GM12878 (cell line): ENCODE measurements at regions not wholly inside any gene's neighbourhood (a gene's known extent, or its start where the extent isn't known, plus 50 kb on each side); places are given as distances from the start of the nearest gene placed in this dataset.

Experiments
- ATAC-seq: fragments of 200-7000 bp; cut with Tn5 transposase; 3 replicates; pipeline ENCODE4 v1.9.1; 2020; ENCODE audit warnings: mild to moderate bottlenecking, moderate library complexity
- BruUV-seq: library from RNA; stranded (reverse); fragments of 400-500 nt; replicated peaks from 2 replicates; lab custom pipeline; 2021; lab: Mats Ljungman, UMichigan
- CTCF ChIA-PET: fragments of 300-600 bp; sonication (Branson Sonifier 250); formaldehyde crosslinking; extraction: SDS; loops from one replicate; lab custom pipeline; 2021; ENCODE audit warnings: inconsistent platforms; lab: Yijun Ruan, JAX
- POLR2A ChIA-PET: fragments of 350-600 bp; formaldehyde crosslinking; extraction: SDS; loops from one replicate; lab custom pipeline; 2021; ENCODE audit warnings: inconsistent platforms; lab: Charles Lee
- RAD21 ChIA-PET: fragments of 300-600 bp; sonication (Branson Sonifier 250); formaldehyde crosslinking; loops from one replicate; lab custom pipeline; 2023; ENCODE audit warnings: antibody characterized with exemption; ENCODE audit not compliant: unreplicated experiment; lab: Charles Lee
- SMC1A ChIA-PET: fragments of 300-600 bp; sonication (Branson Sonifier 250); formaldehyde crosslinking; loops from one replicate; lab custom pipeline; 2023; ENCODE audit not compliant: unreplicated experiment, uncharacterized antibody; lab: Charles Lee
- DNase-seq: peaks from one replicate; pipeline ENCODE4 v3.0.0-alpha.2; 2011; ENCODE audit warnings: low read depth, low spot score
- FAIRE-seq: peaks from 3 replicates; lab custom pipeline; 2011; peaks lifted over from hg19 to GRCh38; lab: Jason Lieb, UNC
- H2AFZ ChIP-seq: 2 replicates; pipeline ENCODE4 v1.6.0; 2011; ENCODE audit warnings: low read depth, low read length, control low read depth; ENCODE audit not compliant: control insufficient read depth
- H3K27ac ChIP-seq: 2 replicates; pipeline ENCODE4 v1.5.1; 2011; ENCODE audit warnings: control low read depth; ENCODE audit not compliant: control insufficient read depth, insufficient read depth
- H3K27me3 ChIP-seq, 2 experiments: replicated peaks in 1 of 2; 2 replicates each; pipeline versions ENCODE4 v1.6.0 to v1.6.1; 2011; ENCODE audit warnings: low read length in 1 of 2; ENCODE audit not compliant: control insufficient read depth in 2 of 2, insufficient read depth in 2 of 2
- H3K36me3 ChIP-seq, 2 experiments: 2 replicates each; pipeline ENCODE4 v1.5.1; 2011; ENCODE audit warnings: low read length in 1 of 2; ENCODE audit not compliant: control insufficient read depth in 2 of 2, insufficient read depth in 2 of 2
- H3K4me1 ChIP-seq: 2 replicates; pipeline ENCODE4 v1.6.1; 2011; ENCODE audit warnings: mild to moderate bottlenecking, low read length, moderate library complexity, mixed read lengths; ENCODE audit not compliant: control insufficient read depth, insufficient read depth
- H3K4me2 ChIP-seq: 2 replicates; pipeline ENCODE4 v1.6.0; 2011; ENCODE audit warnings: control low read depth; ENCODE audit not compliant: control insufficient read depth, insufficient read depth
- H3K4me3 ChIP-seq: fragments of 200-600 bp; sonication (generic); 2 replicates; pipeline ENCODE4 v1.5.1; 2016
- H3K79me2 ChIP-seq: 2 replicates; pipeline ENCODE4 v1.6.0; 2011; ENCODE audit warnings: low read length; ENCODE audit not compliant: control insufficient read depth, insufficient read depth
- H3K9ac ChIP-seq: 2 replicates; pipeline ENCODE4 v1.8.0; 2011; ENCODE audit warnings: low read length, control low read depth, mixed read lengths; ENCODE audit not compliant: control insufficient read depth, insufficient read depth
- H3K9me3 ChIP-seq: replicated peaks from 3 replicates; pipeline ENCODE4 v1.5.1; 2011; ENCODE audit warnings: mild to moderate bottlenecking, low read length; ENCODE audit not compliant: control insufficient read depth, insufficient read depth
- H4K20me1 ChIP-seq: 2 replicates; pipeline ENCODE4 v1.6.0; 2011; ENCODE audit not compliant: control insufficient read depth, insufficient read depth
- BACH1 ChIP-seq: fragments of 450-650 bp; IDR thresholded peaks from 2 replicates; pipeline ENCODE4 v1.6.1; 2017; ENCODE audit warnings: mild to moderate bottlenecking, borderline replicate concordance
- CBX5 ChIP-seq: sonication (generic); IDR thresholded peaks from 2 replicates; pipeline ENCODE4 v1.6.1; 2016; ENCODE audit warnings: low read depth, moderate library complexity, mild to moderate bottlenecking, inconsistent platforms
- DPF2 ChIP-seq: fragments of 450-650 bp; IDR thresholded peaks from 2 replicates; pipeline ENCODE4 v1.6.1; 2017; ENCODE audit warnings: mild to moderate bottlenecking
- EGR1 ChIP-seq, 2 experiments: IDR thresholded peaks; 1 replicate in 1 of 2; 2 replicates in 1 of 2; pipeline ENCODE4 v1.6.1; 2011 to 2012; ENCODE audit warnings: low read depth in 2 of 2, low read length in 2 of 2, borderline replicate concordance in 1 of 2, mild to moderate bottlenecking in 1 of 2, moderate library complexity in 1 of 2
- ELK1 ChIP-seq: IDR thresholded peaks from 2 replicates; pipeline ENCODE4 v1.6.1; 2012; ENCODE audit warnings: low read depth, low read length, improper control_type of control experiment
- EP300 ChIP-seq, 2 experiments: fragments of 150-350 bp in 1 of 2; IDR thresholded peaks; 2 replicates each; pipeline ENCODE4 v1.6.1; 2011 to 2012; ENCODE audit warnings: low read depth in 2 of 2, low read length in 2 of 2, borderline replicate concordance in 1 of 2, improper control_type of control experiment in 1 of 2, inconsistent platforms in 1 of 2; ENCODE audit not compliant: control insufficient read depth in 1 of 2
- ETV6 ChIP-seq, 2 experiments: fragments of 450-650 bp in 1 of 2; IDR thresholded peaks in 1 of 2; conservative IDR thresholded peaks in 1 of 2; 2 replicates each; pipeline ENCODE4 v1.6.1; 2014; ENCODE audit warnings: antibody characterized with exemption in 1 of 2, borderline replicate concordance in 1 of 2, low read depth in 1 of 2, mild to moderate bottlenecking in 1 of 2, moderate library complexity in 1 of 2
- EZH2 ChIP-seq: IDR thresholded peaks from 2 replicates; pipeline ENCODE4 v1.6.1; 2012; ENCODE audit warnings: low read depth, mild to moderate bottlenecking, control low read depth, inconsistent platforms, low read length, borderline replicate concordance; ENCODE audit not compliant: control insufficient read depth
- GABPA ChIP-seq: IDR thresholded peaks from 2 replicates; pipeline ENCODE4 v1.6.1; 2014; ENCODE audit warnings: antibody characterized with exemption, low read depth, mild to moderate bottlenecking, inconsistent platforms
- IKZF2 ChIP-seq, 2 experiments: fragments of 450-650 bp; IDR thresholded peaks; 2 replicates each; pipeline ENCODE4 v1.6.1; 2017; ENCODE audit warnings: mild to moderate bottlenecking in 2 of 2, moderate library complexity in 2 of 2
- KAT2A ChIP-seq: conservative IDR thresholded peaks from 2 replicates; pipeline ENCODE4 v1.6.1; 2011; ENCODE audit warnings: low read depth, low read length; ENCODE audit not compliant: control insufficient read depth
- KLF5 ChIP-seq: fragments of 450-650 bp; IDR thresholded peaks from 2 replicates; pipeline ENCODE4 v1.6.1; 2014; ENCODE audit warnings: mild to moderate bottlenecking; ENCODE audit not compliant: partially characterized antibody
- NFXL1 ChIP-seq: fragments of 450-650 bp; IDR thresholded peaks from 2 replicates; pipeline ENCODE4 v1.6.1; 2017; ENCODE audit warnings: antibody characterized with exemption, mild to moderate bottlenecking, borderline replicate concordance
- PBX3 ChIP-seq: IDR thresholded peaks from 2 replicates; pipeline ENCODE4 v1.6.1; 2011; ENCODE audit warnings: mild to moderate bottlenecking, low read depth, low read length, moderate library complexity; ENCODE audit not compliant: insufficient replicate concordance
- POLR2A ChIP-seq: IDR thresholded peaks from 2 replicates; pipeline ENCODE4 v1.6.1; 2011; ENCODE audit warnings: low read depth, mild to moderate bottlenecking, low read length
- RCOR1 ChIP-seq: conservative IDR thresholded peaks from 2 replicates; pipeline ENCODE4 v1.6.1; 2012; ENCODE audit warnings: low read depth, low read length, improper control_type of control experiment
- RELA ChIP-seq: fragments of 450-650 bp; IDR thresholded peaks from 2 replicates; pipeline ENCODE4 v1.8.0; 2014; ENCODE audit warnings: borderline replicate concordance; ENCODE audit not compliant: partially characterized antibody
- TCF7 ChIP-seq: IDR thresholded peaks from 2 replicates; pipeline ENCODE4 v1.6.1; 2014; ENCODE audit warnings: antibody characterized with exemption, borderline replicate concordance
- ZNF24 ChIP-seq: fragments of 450-650 bp; IDR thresholded peaks from 2 replicates; pipeline ENCODE4 v1.6.1; 2017; ENCODE audit warnings: antibody characterized with exemption, mild to moderate bottlenecking
- ZSCAN29 ChIP-seq: fragments of 450-650 bp; IDR thresholded peaks from 2 replicates; pipeline ENCODE4 v1.6.1; 2017; ENCODE audit warnings: mild to moderate bottlenecking, moderate library complexity
- WGBS: methylation state at CpG from one replicate; pipeline ENCODE4 v1.1.6; 2016; ENCODE audit warnings: low lambda C conversion rate; ENCODE audit not compliant: insufficient replicate concordance, insufficient coverage; ENCODE audit errors: missing lambda C conversion rate; 5-methylcytosine and 5-hydroxymethylcytosine counted together
- in situ Hi-C: fragments of 300-500 bp; cut with MboI; formaldehyde crosslinking; loops from 9 replicates; pipeline ENCODE4 v1.14.3; 2018; ENCODE audit warnings: mixed read lengths
- intact Hi-C: fragments of 100-400 bp; cut with micrococcal nuclease; formaldehyde crosslinking; loops from one replicate; pipeline ENCODE4 v1.14.2; 2022; ENCODE audit not compliant: unreplicated experiment

GRCh38 chr2:160687629-160688028, 194.0 kb upstream of the RBMS1 start:
- no peak for TF ChIP-seq ZSCAN29
- no peak for TF ChIP-seq RCOR1
- TF ChIP-seq EZH2, result no peak
- no peak for TF ChIP-seq KLF5
- no peak for TF ChIP-seq GABPA
- TF ChIP-seq ZNF24, result no peak
- TF ChIP-seq EGR1 (IDR thresholded peaks at IDR 0.05; ENCODE audit: borderline replicate concordance in 1 of 2, low read depth in 2 of 2, low read length in 2 of 2), result no peak
- no peak for TF ChIP-seq BACH1
- no peak for TF ChIP-seq ETV6 (conservative IDR thresholded peaks at IDR 0.05 in 1 of 2, IDR thresholded peaks at IDR 0.05 in 1 of 2; ENCODE audit: borderline replicate concordance in 1 of 2, low read depth in 1 of 2)
- no peak for TF ChIP-seq RELA
- TF ChIP-seq POLR2A, result no peak
- TF ChIP-seq NFXL1, result no peak
- TF ChIP-seq TCF7, result no peak
- no peak for TF ChIP-seq KAT2A
- TF ChIP-seq IKZF2 (IDR thresholded peaks at IDR 0.05), result no peak
- TF ChIP-seq EP300 (IDR thresholded peaks at IDR 0.05; ENCODE audit: borderline replicate concordance in 1 of 2, control insufficient read depth in 1 of 2, low read depth in 2 of 2, low read length in 2 of 2), result no peak
- TF ChIP-seq ELK1, result no peak
- TF ChIP-seq PBX3, result no peak
- no peak for TF ChIP-seq CBX5
- no peak for TF ChIP-seq DPF2
- no peak overlapping the region for H3K4me2 ChIP-seq
- H3K27me3 ChIP-seq, result no peaks in the 10 kb centered on the region
- SMC1A ChIA-PET, result no interaction called here
- no peak overlapping the region for H3K4me3 ChIP-seq
- FAIRE-seq, result no peak
- DNase-seq, result no peak
- WGBS, result 39% methylated on average over 7 of the region's 7 CpGs
- no TSS peak for BruUV-seq
- no peaks in the 10 kb centered on the region for H4K20me1 ChIP-seq
- in situ Hi-C loops (no loop called here), intact Hi-C loops (no loop called here)
- no peaks in the 10 kb centered on the region for H3K9me3 ChIP-seq
- CTCF ChIA-PET, result interaction anchor here (0.7 kb wide), 1 partner anchor 11 kb away, joined by 3 read pairs; no protein-coding TSS in a partner anchor
- no peak overlapping the region for H3K9ac ChIP-seq
- H3K4me1 ChIP-seq, result no peaks in the 10 kb centered on the region
- ATAC-seq, result no peak
- no peak overlapping the region for H2AFZ ChIP-seq
- POLR2A ChIA-PET, result no interaction called here
- no peaks in the 10 kb centered on the region for H3K79me2 ChIP-seq
- no peak overlapping the region for H3K27ac ChIP-seq
- H3K36me3 ChIP-seq, result no peaks in the 10 kb centered on the region
- RAD21 ChIA-PET, result no interaction called here
